Brain microvascular endothelial cell (primary cell): ENCODE measurements at regions not wholly inside any gene's neighbourhood (a gene's known extent, or its start where the extent isn't known, plus 50 kb on each side); places are given as distances from the start of the nearest gene placed in this dataset.

ENCODE experiments used
- DNase-seq: peaks from one replicate; pipeline ENCODE4 v3.0.0-alpha.2; 2020
- H3K27ac ChIP-seq: fragments of 250-450 bp; sonication (Bioruptor Pico); 2 replicates; pipeline ENCODE4 v1.5.1; 2020; ENCODE audit warnings: mild to moderate bottlenecking, moderate library complexity
- H3K27me3 ChIP-seq: fragments of 250-450 bp; sonication (Bioruptor Pico); replicated peaks from 2 replicates; pipeline ENCODE4 v1.5.1; 2020; ENCODE audit warnings: mild to moderate bottlenecking
- H3K36me3 ChIP-seq: fragments of 250-450 bp; sonication (Bioruptor Pico); replicated peaks from 2 replicates; pipeline ENCODE4 v1.5.1; 2020; ENCODE audit warnings: mild to moderate bottlenecking
- H3K4me3 ChIP-seq: 2 replicates; pipeline ENCODE4 v1.5.1; 2011; ENCODE audit warnings: low read depth, mild to moderate bottlenecking, control low read depth, low read length, moderate library complexity
- CTCF ChIP-seq: IDR thresholded peaks from 2 replicates; pipeline ENCODE4 v1.5.1; 2011; ENCODE audit warnings: low read depth, mild to moderate bottlenecking, moderate library complexity, low read length, control low read depth, inconsistent platforms; ENCODE audit errors: missing control alignments
- in situ Hi-C: cut with HindIII; loops from 2 replicates; pipeline ENCODE4 v1.10.0; 2017; ENCODE audit warnings: low sequenced_read_pairs, low pct_ligation_motif_present

- in situ Hi-C loops = no loop called here
- Histone ChIP-seq H3K27ac (no peak overlapping the region), H3K27me3 (no peaks in the 10 kb centered on the region), H3K36me3 (no peaks in the 10 kb centered on the region), H3K4me3 (no peak overlapping the region)
- DNase-seq = no peak
- TF ChIP-seq CTCF = no peak
These were observed 194.3 kb upstream of the RPS6KA3 start for GRCh38 chrX:20461002-20461401.

- H3K4me3 ChIP-seq = no peak overlapping the region
- no peak for DNase-seq
- in situ Hi-C loops = no loop called here
These were observed 193.0 kb upstream of the RPS6KA3 start for GRCh38 chrX:20459410-20460350.

GRCh38 chrX:20456971-20457370 is 190.3 kb upstream of the RPS6KA3 start:
- TF ChIP-seq CTCF = no peak
- Histone ChIP-seq H3K36me3 (no peaks in the 10 kb centered on the region), H3K4me3 (no peak overlapping the region), H3K27ac (no peak overlapping the region), H3K27me3 (no peaks in the 10 kb centered on the region)
- no peak for DNase-seq
- in situ Hi-C loops = no loop called here

More at GRCh38 chrX:20459410-20460350, 193.0 kb upstream of the RPS6KA3 start:
- Histone ChIP-seq H3K36me3 (no peaks in the 10 kb centered on the region), H3K27me3 (no peaks in the 10 kb centered on the region), H3K27ac (no peak overlapping the region)
- no peak for TF ChIP-seq CTCF

GRCh38 chrX:20455001-20455400 is 188.3 kb upstream of the RPS6KA3 start:
- H3K27me3 ChIP-seq = no peaks in the 10 kb centered on the region
- H3K27ac ChIP-seq = no peak overlapping the region
- H3K4me3 ChIP-seq = no peak overlapping the region
- no peak for TF ChIP-seq CTCF
- in situ Hi-C loops = no loop called here
- no peaks in the 10 kb centered on the region for H3K36me3 ChIP-seq
- DNase-seq = no peak

- Histone ChIP-seq H3K4me3 (no peak overlapping the region), H3K36me3 (no peaks in the 10 kb centered on the region), H3K27me3 (no peaks in the 10 kb centered on the region), H3K27ac (no peak overlapping the region)
- no peak for TF ChIP-seq CTCF
- no peak for DNase-seq
- in situ Hi-C loops = no loop called here
These were observed 187.4 kb upstream of the RPS6KA3 start for GRCh38 chrX:20454117-20454516.
